Stimulated activated CD4-positive, alpha-beta T cell treated with anti-CD3 and anti-CD28 coated beads, TNF-alpha, amount 100 ng/mL, for 24 hours (primary cell): ENCODE measurements at regions not wholly inside any gene's neighbourhood (a gene's known extent, or its start where the extent isn't known, plus 50 kb on each side); places are given as distances from the start of the nearest gene placed in this dataset.
"Not testable (repeated sequence)": the region's sequence is repeated elsewhere in the genome, so short reads cannot be mapped to it uniquely, and the experiment has no call there.

Experiments used
- DNase-seq, 3 experiments: peaks; one replicate each; pipeline ENCODE4 v3.0.0-alpha.2; 2020; ENCODE audit warnings: low read depth in 3 of 3

DNA sequence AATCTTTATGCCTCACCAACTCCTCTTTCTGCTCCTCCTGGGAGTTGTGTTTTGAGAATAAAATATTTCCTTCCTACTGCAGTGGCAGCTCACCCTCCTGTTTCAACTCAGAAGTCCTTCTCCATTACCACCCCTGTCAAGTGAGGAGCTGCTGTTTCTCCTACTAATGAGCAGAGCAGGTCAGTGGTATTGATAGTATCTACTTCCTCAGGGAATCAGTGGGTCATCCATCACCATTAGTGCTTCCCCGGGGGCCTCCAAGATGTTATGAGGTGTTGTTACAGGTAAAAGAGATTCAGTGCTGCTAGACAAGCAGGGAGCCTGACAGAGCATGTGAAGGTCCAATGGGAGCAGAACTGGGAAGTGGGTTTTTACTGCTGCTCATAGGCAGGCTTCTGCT is 795.2 kb downstream of the REEP3 start:
- DNase-seq = no peak

DNA sequence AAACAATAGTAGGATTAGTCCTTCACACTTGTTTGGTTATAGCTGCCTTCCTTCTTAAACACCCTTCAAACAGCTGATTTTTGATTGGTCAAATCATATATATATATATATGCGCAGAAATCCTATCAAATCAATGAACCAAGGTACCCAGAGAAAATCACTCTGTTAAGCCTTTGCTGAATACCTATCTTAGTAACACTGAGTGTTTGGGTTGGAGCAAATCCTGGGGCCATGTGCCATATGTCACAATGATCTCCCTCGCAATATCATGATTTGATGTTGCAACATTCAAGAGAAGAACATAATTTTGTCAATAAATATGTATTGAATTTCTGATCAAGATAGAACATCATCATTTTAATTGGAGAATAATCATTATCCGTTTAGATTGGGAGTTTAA is 795.6 kb downstream of the REEP3 start:
- no peak for DNase-seq

DNA sequence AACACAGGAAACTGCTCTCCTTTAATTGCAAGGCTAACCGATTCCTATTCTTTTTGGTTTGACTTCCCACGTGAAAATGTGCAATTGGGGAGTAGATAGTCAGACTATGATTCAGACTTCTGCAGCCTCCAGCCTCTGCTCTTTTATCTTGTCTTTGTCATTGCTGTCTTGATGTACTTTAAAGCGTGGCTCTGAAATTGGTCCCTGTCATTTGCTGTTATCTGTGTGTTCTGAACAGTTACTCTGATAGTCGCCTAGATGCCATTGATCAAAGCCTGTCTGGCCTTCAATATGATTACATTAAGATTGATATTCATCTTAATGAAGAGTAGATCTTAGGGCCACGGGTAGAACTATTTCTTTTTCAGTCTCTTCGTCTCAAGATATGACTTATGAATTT is 799.2 kb downstream of the REEP3 start:
- DNase-seq = no peak

DNA sequence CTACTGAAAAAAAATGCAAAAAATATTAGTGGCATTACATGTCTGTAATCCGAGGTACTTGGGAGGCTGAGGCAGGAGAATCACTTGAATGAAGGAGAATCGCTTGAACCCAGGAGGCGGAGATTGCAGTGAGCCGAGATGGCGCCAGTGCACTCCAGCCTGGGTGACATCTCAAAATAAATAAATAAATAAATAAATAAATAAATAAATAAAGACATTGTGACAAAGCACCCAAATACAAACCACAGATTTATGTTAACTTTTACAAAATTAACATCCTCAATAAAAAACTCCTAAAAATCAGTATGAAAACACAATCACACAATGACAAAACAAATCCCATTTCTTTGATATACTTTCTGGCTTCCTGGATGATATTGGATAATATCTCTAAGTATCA is 808.3 kb downstream of the REEP3 start:
- no peak for DNase-seq

DNA sequence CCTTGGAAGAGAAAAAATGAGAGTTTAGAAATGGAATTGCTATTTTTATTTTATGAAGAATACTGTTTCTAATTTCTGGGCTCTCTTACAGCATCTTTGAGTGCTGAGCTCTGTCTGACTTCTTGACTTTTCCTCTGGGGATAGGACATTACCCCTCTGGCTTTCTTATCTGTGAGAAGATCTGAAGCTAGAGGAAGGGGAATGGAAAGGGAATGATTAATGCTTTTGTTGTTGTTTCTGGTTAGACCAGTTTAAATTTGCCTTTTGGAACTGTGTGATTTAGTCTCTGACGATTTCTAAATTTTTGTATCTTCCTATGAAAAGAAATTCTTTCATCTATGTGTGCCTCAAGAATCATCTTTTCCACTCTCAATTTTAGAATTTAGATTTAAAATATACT is 811.4 kb downstream of the REEP3 start:
- no peak for DNase-seq

DNA sequence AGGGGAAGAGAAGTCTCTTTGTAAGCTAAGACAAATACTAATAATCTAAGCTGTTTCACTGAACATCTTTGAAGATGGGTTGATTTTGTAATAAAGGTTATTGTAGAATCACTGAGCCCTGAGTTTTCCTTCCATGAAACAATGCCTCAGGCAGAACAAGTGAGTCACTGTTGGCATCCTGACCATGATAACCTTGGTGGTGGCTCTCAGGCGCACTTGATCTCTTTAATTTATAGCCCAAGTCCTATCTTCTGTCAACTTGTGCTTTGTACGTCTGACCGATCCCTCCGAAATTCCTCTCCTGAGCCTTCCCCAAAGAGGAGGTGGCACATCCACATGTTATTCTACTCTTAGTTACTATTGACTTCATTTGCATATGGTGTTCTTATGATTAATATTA is 812.9 kb downstream of the REEP3 start:
- no peak for DNase-seq

DNA sequence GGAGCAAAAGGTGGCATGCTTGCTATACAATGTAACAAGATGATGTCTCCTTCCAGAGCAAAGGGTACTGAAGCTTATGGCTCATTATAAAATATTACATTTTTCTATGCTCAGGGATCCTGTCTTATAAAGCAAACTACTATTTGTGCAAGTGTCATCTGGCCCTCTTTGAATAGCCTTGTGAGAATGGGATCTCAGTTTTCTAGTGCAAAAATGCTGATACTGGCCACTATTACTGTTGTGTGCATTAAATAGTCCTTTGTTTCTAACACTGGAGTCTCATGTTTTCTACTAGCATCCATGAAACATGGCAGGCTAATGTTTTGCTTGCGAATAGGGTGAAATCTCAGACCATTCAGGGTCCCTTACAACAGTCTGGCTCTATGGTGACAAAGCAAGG is 823.0 kb downstream of the REEP3 start:
- DNase-seq = no peak

DNA sequence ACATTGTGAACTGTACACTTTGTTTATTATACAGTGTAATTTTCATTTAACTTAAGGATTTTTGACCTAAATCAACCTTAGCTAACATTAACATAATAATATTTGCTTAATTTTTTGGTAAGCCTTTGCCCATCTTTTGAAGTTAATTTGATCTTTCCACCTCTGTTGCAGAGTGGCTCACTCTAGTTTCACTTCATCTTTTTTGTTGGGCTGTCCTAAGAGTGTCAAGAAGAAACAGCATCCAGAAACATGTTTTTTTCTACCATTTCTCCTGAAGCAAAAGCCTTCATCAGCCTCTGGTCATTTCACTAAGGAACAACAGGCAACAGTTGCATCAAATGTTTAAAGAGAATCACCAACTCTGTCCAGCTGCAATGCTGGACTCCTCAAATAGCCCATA is 824.7 kb downstream of the REEP3 start:
- no peak for DNase-seq

DNA sequence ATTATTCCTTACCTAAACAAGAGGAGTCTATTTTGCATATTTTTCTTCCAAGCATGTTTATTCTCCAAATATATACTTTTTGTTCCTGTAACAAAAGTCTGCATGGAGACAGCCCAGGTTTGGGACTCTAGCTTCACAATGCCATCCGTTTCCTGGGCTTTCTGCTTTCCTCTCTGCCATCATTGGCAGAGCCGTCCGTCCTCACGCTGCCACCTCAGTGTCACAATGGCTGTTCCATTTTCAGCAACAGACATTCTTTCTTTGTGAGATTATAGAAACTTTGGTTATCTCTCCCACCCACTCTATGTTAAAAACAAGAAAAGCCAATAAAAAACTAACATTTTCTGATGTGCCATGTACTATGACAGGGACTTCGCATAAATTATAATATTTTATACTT is 825.2 kb downstream of the REEP3 start:
- no peak for DNase-seq

DNA sequence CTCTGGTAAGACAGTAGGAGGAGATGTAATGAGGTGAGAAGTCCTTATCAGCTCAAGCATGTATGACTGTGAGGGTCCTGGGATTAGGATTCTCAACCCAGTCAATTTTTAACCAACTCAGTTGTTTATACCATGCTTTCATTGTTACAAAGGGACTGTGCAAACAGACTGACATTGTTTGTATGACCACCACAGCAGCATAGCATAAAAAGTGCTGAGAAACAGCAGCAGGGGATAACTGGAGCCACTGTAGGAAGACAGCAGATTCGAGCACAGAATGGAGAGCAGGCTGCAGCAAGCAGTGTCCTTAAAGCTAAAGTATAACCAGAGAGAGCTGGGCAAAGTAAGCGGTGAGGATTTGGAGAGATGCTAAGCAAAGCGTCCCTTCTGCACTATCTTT is 829.5 kb downstream of the REEP3 start:
- no peak for DNase-seq

DNA sequence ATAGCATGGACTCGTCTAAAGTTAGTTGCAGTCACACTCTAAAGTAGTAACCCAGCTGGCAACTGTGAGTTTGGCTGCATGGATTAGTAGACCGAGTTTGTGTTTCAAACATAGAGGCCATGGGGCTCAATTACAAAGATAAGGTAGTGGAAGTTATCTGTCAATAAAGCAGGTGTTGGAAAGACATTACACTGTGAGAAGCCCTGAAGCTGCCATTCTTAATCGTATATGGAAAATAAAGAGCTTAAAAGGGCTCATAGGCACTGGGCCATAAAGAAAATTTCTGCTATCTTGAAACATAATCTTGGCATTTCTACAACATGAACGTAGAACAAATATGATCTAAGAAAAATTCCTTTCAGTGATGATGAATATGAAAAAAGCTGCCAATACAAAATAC is 837.7 kb downstream of the REEP3 start:
- DNase-seq = no peak

DNA sequence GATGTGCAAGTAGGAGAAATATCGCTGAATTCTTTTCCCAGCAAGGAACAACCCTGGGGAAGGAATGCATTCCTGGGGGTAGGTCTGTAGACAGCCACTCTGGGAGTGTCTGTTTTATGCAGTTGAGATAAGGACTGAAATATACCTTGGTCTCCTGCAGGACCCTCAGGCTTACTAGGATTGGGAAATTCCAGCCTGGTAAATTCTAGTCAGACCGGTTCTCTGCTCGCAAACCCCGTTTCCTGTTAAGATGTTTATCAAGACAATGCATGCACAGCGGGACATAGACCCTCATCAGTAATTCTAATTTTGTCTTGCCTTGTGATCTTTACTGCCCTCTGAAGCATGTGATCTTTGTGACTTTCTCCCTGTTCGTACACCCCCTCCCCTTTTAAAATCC is 839.0 kb downstream of the REEP3 start:
- DNase-seq = not testable (repeated sequence)

DNA sequence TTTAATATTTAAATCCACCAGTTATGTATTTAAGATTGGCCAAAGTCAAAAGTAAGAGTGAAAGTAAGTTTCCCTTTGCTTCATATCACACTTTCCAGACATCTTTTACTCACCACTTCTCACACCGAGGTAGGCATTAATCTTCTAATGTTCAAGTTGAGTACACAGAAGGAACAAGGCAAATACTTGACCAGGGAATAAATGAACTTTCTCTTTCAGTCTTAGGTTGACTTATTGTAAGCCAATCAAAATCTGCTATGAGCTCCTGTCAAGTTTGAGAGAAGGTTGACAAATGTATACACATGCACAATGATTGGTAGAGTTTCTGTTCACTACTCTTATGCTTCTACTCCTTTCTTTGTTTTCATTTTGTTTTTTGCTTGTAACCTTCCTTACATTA is 842.5 kb downstream of the REEP3 start:
- DNase-seq = no peak

DNA sequence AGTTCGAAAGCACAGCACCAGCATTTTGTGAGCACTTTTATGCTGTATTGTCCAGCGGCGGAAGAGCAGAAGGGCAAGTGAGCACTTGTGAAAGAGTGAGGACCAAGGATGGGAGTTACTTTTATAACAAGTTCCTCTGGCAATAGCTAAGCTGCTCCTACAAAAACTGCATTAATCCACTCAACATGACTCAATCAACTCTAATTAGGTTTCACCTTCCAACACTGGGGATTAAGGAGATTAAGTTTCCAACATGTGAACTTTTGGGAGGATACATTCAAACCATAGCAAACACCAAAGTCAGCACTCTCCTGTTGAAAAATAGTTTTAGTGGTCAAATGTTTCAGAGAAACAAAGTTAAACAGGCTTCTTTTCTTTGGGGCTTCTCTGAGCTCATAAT is 844.5 kb downstream of the REEP3 start:
- DNase-seq = no peak

DNA sequence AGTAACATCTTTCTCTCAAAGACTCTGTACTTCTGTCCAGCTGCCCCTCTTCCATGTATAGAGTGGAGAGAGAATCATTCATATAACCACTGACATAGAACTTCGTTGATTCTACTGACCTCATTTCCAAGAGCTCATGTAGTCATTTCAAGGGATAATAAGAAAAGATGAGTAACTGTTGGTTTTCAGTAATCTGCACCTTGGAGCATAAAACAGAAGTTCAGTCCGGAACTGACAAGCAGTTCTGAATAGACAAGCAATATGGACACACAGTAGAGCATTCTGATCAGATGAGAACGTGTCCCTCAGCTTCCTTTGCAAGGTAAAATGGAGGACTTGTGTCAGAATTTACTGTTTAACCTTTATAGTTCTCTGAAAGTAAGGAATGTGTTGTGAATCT is 847.1 kb downstream of the REEP3 start:
- no peak for DNase-seq

DNA sequence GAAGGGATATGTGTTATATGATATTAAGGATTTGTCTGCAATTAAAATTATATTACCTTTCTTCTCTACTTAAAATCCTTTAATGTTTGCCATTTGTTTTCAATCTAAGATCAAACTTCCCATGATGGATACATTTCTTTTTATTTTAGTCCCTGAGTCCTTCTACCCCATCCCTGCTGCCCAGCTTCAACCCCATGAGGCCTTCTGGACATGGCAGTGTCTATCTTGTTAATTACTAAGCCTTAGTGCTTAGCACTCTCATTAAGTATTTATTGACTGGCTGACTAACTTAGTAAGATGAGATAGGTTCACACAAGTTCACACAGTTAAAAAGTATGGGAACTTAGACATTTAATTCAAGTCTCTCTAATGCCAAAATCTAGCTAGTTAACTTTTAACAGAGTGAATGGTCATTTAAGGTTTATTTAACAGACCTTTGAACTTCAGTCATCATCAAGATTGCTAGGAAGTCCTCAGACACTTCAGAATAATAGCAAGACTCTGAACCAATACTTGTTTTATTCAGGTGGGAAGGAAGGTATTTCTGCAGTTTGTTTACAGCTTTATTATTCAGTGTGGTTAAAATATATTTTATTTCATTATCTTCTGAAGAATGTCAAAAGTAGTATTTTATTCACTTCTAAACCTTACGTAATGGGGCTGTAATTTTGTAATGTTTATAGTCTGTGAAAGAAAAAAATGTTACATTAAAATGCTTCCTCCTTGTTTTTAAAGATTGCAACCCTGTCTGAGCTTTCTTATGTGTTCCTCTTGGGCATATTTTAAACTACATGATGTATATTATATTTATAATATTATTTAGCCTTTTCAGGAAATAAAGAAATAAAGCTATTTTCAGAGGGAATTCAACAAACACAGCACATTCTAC is 848.9 kb downstream of the REEP3 start:
- DNase-seq = no peak

DNA sequence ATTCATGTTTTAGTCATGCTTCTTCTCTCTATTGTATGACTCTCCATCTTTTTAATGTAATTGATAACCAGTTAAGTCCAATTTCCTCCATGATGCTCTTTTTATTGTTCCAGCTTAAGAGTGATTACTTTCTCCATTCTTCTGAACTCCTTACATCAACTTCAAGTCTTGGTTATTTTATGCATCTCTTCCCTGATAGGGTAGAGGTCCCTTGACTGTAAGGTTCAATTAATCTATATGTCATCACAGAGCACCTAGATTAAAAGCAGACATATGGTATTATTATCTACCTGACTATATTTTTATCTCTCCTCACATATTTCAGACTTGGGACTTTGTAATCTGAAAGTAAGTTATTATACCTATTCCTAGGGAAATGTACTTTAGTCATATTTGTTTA is 853.1 kb downstream of the REEP3 start:
- no peak for DNase-seq

DNA sequence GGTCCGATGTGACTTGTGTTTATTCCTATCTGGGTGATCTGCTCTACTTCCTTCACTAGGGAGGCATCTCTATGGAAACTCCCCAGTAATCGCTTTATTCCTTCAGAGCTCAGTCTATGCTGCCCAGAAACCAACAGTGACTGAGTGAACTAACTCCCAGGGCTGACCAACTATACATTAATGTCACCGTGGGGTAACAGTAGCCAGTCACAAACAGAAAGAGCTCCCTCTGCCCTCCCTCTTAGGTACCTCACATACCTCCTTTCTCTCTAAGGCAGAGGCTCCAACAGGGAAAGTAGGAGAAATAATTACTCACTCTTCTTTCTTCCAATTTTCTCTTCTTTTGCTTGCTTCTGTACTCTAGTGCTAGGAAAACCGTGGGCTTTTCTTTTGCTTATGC is 855.0 kb downstream of the REEP3 start:
- DNase-seq = no peak

DNA sequence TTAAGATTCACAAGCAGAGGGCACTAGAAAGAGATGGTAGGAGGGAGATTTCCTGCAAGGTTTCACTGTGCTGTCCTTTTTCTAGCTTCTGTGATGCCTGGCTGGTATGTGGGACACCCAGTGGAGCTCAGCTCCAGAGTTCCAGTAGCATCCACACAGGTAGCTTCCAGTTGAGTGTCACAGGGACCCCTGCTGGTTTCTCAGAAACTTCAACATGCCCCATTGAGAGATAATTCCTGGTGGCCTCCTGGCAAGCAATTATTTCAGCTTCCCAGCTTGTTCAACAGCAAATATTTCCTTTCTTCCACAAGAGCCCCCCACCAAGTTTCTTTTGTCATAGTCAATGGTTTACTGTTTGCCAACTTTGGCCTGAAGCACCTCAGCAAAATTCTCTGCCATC is 858.7 kb downstream of the REEP3 start:
- DNase-seq = no peak

DNA sequence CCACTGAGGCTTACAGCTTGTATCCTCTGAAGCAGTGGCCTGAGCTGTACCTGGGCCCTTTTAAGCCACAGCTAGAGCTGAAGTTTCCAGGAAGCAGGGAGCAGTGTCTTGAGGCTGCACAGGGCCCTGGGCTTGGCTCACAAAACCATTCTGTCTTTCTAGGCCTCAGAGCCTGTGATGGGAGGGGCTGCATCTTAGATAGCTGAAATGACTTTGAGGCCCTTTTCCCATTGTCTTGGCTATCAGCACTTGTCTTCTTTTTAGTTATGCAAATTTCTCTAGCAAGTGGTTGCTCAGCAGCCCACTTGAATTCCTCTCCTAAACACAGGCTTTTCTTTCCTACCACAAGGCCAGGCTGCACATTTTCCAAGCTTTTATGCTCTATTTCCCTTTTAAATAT is 864.2 kb downstream of the REEP3 start:
- no peak for DNase-seq

DNA sequence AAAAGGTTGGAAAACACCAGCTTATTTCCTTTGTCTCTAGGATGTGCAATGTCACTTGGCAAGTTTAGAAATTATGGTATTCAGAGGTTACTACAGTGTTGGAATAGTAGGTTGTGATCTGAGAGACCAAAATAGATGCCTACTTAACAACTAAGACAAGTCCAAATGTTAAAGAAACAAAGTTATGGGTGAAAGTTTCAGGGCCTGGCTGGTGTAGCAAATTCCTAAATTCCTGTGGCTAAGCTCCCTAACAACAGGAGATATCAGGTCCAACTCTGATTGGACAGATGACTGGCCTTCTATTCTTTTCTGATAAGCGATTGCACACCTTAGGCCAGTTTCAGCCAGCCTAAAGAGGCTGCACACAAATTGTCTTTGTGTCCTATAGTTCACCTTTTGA is 873.5 kb downstream of the REEP3 start:
- DNase-seq = no peak

DNA sequence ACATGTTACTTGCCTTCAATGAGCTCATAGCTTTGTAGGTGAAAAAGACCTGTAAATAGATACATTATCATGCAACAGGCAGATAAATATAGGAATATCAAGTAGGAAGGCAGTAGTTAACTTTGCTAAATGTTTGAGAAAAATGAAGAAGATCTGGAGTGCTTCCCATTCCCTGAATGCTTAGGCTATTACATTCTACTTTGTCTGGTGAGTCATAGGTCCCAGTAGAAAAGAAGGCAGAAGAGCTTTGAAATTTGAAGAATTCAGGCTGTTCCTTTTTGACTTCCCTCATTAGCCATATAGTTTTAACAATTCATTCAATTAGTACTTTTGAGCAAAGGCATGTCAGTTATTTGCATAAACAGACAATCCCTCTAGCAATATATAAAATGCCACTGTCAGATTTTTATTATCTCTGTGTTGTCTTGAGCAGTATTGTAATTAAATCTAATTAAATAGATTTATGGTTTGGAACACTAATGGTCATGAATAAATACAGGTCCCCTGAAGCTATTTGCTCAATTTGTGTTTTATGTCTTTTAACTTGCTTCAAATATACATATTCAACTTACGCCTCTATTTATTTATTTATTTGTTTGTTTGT is 875.0 kb downstream of the REEP3 start:
- DNase-seq = no peak

DNA sequence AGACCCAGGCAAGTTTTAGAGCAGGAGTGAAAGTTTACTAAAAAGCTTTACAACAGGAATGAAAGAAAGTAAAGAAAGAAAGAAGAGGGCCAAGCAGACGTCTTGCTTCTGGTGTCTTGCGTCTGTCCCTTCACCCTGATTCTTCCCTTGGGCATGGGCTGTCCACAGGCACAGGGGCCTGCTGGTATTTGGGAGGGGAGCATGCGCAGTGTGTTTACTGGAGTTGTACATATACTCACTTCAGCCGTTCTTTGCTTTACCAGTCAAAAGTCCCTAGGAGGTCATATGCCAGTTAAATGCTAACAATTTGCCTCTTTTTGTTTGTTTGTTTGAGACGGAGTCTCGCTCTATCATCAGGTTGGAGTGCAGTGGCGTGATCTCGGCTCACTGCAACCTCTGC is 875.9 kb downstream of the REEP3 start:
- DNase-seq = no peak
